GM21526 (cell line): ENCODE measurements at regions not wholly inside any gene's neighbourhood (a gene's known extent, or its start where the extent isn't known, plus 50 kb on each side); places are given as distances from the start of the nearest gene placed in this dataset.
"Not testable (repeated sequence)": the region's sequence is repeated elsewhere in the genome, so short reads cannot be mapped to it uniquely, and the experiment has no call there.

Experiments
- ATAC-seq: cut with Tn5 transposase; IDR thresholded peaks from one replicate; pipeline ENCODE4 v1.9.1; 2021; ENCODE audit warnings: moderate library complexity; ENCODE audit not compliant: unreplicated experiment, low FRiP score

GRCh38 chr1:71345491-71345890, 264.7 kb upstream of the ZRANB2 start:
- ATAC-seq: no peak

- ATAC-seq: no peak
These were observed 263.0 kb upstream of the ZRANB2 start for GRCh38 chr1:71343686-71344416.

- no peak for ATAC-seq
These were observed 258.4 kb upstream of the ZRANB2 start for GRCh38 chr1:71339238-71339637.

- ATAC-seq: no peak
These were observed 250.2 kb upstream of the ZRANB2 start for GRCh38 chr1:71330991-71331390.

GRCh38 chr1:71324671-71325267, 243.9 kb upstream of the ZRANB2 start:
- ATAC-seq: no peak

- no peak for ATAC-seq
These were observed 231.7 kb upstream of the ZRANB2 start for GRCh38 chr1:71312545-71312944.

GRCh38 chr1:71311376-71311775, 230.5 kb upstream of the ZRANB2 start:
- ATAC-seq: no peak

- ATAC-seq: peak; percentile 61
These were observed 226.6 kb upstream of the ZRANB2 start for GRCh38 chr1:71307451-71307850.

GRCh38 chr1:71304125-71304524, 223.3 kb upstream of the ZRANB2 start:
- ATAC-seq: no peak

GRCh38 chr1:71303617-71304041, 222.8 kb upstream of the ZRANB2 start:
- no peak for ATAC-seq

- no peak for ATAC-seq
These were observed 217.8 kb upstream of the ZRANB2 start for GRCh38 chr1:71298633-71299032.

- no peak for ATAC-seq
These were observed 215.8 kb upstream of the ZRANB2 start for GRCh38 chr1:71296551-71297134.

- ATAC-seq: no peak
These were observed 214.5 kb upstream of the ZRANB2 start for GRCh38 chr1:71295350-71295749.

- no peak for ATAC-seq
These were observed 213.3 kb upstream of the ZRANB2 start for GRCh38 chr1:71294178-71294577.

GRCh38 chr1:71292203-71292602, 211.4 kb upstream of the ZRANB2 start:
- no peak for ATAC-seq

GRCh38 chr1:71290506-71291237, 209.8 kb upstream of the ZRANB2 start:
- ATAC-seq: not testable (repeated sequence)

- ATAC-seq: no peak
These were observed 204.7 kb upstream of the ZRANB2 start for GRCh38 chr1:71285529-71285928.

- ATAC-seq: no peak
These were observed 195.6 kb upstream of the ZRANB2 start for GRCh38 chr1:71276466-71276865.

- ATAC-seq: no peak
These were observed 192.5 kb upstream of the ZRANB2 start for GRCh38 chr1:71273334-71273733.

GRCh38 chr1:71270394-71270915, 189.6 kb upstream of the ZRANB2 start:
- no peak for ATAC-seq

GRCh38 chr1:71269818-71270217, 189.0 kb upstream of the ZRANB2 start:
- ATAC-seq: no peak
